ENCODE measurements at regions not wholly inside any gene's neighbourhood (a gene's known extent, or its start where the extent isn't known, plus 50 kb on each side); places are given as distances from the start of the nearest gene placed in this dataset.
"Not testable (repeated sequence)": the region's sequence is repeated elsewhere in the genome, so short reads cannot be mapped to it uniquely, and the experiment has no call there.

DNA sequence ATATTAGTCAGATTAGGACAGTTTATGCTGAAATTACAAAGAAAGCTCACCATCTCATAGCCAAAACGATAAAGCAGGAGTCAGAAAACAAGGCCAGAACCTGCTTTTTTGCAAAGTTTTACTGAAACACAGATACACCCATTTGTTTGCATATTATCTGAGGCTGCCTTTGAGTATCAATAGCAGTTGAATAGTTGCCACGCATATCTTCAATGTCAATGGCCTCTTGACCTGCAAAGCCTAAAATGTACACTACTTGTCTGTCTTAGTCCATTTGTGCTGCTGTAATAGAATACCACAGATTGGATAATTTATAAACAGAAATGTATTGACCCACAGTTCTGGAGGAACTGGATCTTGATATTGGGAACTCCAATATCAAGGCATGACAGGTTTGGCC lies 94.1 kb upstream of the NT5E start:
- DNase-seq = no peak

DNA sequence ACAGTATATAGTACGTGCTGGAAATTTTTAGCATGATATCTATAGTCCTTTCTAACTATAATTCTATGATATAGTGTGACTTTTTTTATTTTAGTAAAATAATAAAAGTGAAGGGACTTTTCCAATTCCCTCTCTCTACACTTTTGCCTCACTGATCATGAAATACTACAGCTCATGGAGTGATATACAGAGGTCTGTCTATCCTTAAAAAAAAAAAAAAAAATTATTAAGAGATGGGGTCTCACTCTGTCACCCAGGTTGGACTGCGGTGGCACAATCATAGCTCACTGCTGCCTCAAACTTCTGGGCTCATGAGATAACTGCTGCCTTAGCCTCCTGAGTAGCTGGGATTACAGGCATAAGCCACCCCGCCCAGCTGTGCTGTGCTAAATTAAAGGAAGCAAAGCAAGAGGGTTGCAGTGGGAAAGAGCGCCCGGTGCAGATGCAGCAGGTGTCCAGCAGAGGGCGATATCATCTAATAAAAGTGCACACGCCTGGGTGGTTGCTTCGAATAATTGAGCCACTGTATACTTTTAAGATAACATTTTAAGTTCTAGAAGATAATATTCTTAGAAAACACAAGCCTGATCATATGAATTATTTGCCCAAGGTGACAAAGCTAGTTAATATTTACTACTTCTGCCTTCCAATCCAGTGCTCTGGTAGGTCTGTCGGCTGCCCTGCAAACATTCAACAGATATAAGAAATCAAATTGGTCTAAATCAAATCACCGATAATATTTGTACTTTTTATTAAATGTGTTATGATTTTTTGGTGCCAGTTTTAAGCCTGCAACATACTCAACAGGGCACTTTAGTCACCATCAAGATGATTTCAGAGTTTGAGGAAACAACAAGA lies 94.9 kb upstream of the NT5E start:
- peak; percentile 8 to 52 for DNase-seq

- no peak for DNase-seq
These were observed 96.9 kb upstream of the NT5E start for GRCh38 chr6:85353012-85353411.

- DNase-seq = no peak
These were observed 101.2 kb upstream of the NT5E start for GRCh38 chr6:85348643-85349042.

DNA sequence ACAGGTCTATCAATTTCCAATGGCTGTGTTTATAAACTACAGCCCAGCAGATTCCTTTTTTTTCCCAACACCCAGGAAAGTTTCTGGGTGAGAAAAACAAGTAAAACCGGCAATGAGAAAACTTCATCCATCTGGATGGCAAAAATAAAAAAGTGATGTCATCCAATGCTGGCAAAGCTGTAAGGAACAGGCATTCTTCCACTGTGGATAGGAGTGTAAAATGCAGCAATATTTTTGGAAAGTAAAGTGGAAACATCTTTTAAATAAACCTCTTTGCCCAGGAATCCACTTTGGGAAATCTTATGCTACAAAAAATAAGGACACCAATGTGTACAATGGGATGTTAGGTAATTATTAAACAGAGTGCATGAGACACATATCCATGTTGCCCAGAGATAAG lies 102.1 kb upstream of the NT5E start:
- DNase-seq = no peak

DNA sequence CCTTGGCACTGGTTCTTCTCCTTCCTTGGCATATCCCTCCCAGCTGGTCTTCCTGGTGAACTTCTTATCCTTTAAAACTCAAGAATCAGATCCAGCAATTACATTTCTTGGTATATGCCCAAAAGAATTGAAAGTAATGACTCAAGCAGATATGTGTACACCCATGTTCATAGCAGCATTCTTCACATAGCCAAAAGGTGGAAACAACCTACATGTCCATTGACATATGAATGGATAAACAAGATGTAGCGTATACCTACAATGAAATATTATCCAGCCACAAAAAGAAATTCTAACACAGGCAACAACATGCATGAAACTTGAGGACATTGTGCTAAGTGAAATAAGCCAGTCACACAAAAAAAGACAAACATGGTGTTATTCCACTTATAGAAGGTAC lies 103.7 kb upstream of the NT5E start:
- no peak for DNase-seq

- no peak for DNase-seq
These were observed 104.9 kb upstream of the NT5E start for GRCh38 chr6:85344996-85345395.

- no peak for DNase-seq
These were observed 106.5 kb upstream of the NT5E start for GRCh38 chr6:85343428-85343827.

DNA sequence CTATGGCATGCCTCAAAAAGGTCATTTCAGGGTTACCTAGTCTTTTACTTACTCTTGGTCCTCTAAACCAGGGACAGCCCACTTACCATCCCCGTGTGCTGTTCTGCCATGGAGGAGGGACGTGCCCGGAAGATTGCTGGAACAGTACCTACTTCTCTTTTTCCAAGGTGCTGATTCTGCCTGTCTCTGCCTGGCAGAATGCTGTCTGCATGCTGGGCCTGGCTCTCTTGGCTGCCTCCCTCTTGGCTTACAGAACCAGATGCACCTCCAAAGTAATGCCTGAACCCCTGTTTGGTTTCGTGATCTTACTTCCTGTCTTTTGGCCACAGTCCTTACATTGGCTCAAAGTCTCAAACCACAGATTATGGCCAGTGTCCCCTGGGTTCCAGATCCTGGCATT lies 120.7 kb upstream of the NT5E start:
- no peak for DNase-seq

DNA sequence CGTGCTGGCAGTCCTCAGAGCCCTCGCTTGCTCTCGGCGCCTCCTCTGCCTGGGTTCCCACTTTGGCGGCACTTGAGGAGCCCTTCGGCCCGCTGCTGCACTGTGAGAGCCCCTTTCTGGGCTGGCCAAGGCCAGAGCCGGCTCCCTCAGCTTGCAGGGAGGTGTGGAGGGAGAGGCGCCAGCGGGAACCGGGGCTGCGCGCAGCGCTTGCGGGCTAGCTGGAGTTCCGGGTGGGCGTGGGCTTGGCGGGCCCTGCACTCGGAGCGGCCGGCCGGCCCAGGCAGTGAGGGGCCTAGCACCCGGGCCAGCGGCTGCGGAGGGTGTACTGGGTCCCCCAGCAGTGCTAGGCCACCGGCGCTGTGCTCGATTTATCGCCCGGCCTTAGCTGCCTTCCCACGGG lies 124.1 kb upstream of the NT5E start:
- not testable (repeated sequence) for DNase-seq

DNA sequence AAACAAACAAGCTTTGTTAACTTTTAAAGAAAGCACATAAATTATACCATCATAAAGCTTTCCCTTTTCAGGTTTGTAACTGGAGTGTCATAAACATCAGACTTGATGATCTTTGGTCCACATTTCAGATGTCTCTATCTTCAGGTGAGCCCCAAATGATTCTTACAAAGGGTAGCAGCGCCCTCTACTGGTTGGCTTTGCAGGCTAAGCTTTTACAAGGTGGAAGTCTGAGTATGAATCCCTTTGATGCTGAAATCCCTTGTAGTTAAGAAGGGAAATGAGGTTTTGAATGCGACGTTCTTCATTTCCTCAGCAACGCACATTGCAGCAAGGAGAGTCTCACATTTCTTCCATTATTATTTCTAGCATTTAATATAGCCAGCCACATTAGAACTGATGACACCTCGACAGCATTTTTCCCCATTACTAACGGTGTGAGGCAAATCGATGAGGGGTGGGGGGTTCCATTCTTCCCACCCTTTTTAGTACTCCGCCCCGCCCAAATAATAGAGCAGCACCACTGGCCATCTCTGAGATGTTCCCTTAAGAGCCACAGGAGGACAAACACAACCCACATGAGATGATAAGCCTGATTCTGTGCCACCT lies 126.3 kb upstream of the NT5E start:
- peak in 1 of 2 donors; percentile 14 for DNase-seq

- no peak for DNase-seq
These were observed 127.3 kb upstream of the NT5E start for GRCh38 chr6:85322446-85323105.

DNA sequence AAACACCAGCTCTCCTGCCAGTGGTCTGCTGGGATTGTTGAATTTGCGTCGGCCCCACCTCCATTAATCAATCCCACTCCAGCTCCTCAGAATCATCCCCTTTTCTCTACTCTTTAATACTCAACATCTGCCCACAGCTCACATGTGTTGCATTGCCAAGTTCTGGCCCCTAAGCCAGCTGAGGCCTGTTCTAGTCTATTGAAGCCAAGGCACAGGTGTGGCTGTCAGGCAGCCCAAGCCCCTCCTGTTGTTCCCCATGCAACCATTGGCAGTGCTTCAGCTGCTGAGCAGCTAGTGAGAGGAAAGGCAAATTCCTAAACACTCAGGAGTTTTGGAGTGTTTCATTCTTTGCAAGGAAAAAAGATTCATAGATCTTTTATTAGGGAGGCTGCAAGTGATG lies 128.0 kb upstream of the NT5E start:
- no peak for DNase-seq

DNA sequence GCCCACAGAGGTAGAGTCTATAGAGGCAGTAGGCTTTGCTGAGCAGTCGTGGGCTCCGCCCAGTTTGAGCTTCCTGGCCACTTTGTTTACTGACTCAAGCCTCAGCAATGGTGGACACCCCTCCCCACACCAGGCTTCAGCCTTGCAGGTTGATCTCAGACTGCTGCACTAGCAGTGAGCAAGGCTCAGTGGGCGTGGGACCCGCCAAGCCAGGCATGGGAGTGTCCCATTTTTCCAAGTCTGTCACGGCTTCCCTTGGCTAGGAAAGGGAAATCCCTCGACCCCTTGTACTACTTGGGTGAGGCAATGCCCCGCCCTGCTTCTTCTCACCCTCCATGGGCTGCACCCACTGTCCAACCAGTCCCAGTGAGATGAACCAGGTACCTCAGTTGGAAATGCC lies 135.3 kb upstream of the NT5E start:
- no peak for DNase-seq

DNA sequence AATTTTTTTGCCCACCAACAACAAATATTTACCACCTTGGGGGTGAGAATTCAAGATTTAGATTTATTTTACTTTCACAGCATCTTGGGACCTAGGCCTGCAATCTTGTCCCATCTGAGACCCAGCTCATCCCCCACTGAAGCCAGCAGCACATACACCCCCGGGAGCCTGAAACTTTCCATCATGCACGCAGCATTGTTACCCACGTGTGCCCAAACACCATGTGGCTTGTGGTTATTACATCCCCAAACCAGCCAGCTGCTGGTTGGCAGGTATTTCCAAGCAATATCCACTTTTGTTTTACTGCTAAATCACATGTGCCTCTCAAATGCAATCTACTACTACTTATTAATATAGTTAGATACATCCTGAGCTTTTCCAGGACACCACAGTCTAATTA lies 149.3 kb upstream of the NT5E start:
- no peak for DNase-seq

GRCh38 chr6:85298553-85298952 lies 151.3 kb upstream of the NT5E start:
- no peak for DNase-seq

DNA sequence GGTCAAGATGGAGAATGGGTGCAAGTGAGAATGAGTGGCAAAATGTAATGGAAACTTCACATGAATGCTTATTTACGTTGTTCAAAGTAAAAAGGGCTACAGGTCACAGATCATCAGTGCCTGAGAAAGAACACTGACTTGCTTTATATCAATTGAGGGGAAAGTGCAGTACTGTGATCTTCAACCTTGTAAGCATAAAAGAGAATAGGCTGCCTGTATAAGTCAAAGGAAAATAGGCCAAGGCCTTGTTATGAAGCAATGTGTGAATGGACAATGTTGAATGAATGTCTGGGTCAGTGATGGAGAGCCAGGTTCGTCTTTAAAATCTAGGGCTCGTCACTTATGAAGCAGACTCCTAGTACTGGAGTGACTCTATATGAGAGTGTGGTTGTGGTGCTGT lies 158.6 kb upstream of the NT5E start:
- DNase-seq = no peak

DNA sequence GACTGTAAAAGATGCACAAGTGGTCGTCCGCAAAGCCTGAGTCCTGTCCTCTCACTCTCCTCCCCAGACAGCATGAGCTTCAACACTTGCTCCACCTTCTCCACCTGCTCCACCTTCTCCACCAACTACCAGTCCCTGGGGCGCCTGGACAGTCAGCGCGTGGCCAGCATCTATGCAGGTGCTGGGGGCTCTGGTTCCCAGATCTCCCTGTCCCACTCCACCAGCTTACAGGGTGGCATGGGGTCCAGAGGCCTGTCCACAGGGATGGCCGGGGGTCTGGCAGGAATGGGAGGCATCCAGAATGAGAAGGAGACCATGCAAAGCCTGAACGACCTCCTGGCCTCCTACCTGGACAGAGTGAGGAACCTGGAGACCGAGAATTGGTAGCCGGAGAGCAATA lies 162.2 kb upstream of the NT5E start:
- no peak for DNase-seq

DNA sequence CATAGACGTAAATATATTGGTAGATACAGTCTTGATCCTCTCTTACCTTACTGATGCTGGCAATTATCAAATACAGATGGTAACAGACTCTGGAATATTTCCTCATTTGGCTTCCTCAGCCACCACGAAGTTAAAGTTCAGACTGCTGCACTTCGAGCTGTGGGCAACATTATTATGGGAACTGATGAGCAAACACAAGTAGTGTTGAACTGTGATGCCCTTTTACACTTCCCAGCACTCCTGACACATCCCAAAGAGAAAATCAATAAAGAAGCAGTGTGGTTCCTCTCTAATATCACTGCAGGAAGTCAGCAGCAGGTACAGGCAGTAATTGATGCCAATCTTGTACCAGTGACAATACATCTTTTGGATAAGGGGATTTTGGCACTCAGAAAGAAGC lies 162.7 kb upstream of the NT5E start:
- DNase-seq = no peak

DNA sequence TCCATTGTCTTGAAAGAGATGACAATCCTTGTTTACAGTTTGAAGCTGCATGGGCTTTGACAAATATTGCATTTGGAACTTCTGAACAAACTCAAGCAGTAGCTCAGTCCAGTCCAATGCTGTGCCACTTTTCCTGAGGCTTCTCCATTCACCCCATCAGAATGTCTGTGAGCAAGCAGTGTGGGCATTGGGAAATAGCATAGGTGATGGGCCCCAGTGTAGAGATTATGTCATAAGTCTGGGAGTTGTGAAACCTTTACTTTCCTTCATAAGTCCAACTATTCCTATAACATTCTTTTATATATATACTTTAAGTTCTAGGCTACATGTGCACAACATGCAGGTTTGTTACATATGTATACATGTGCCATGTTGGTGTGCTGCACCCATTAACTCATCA lies 163.4 kb upstream of the NT5E start:
- not testable (repeated sequence) for DNase-seq

GRCh38 chr6:85285934-85286333 lies 163.9 kb upstream of the NT5E start:
- DNase-seq = no peak

DNA sequence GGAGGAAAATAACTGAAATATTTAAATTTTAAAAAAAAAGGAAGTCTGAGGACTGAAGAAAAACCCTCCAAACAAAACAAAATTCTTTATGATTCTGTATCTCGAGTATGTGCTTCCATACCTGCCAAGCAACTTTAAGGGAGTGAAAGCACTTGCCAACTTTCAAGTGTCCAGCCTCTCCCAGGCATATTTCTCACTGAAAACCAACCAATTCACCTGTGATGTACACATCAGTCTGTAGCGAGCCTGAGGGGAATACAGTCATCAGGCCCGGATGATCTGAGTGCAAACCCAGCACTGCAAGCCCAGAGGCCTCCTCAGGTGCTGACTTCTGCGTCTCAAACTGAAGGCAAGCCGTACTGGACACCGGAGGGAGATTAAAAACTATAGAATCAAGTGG lies 164.8 kb upstream of the NT5E start:
- no peak for DNase-seq

DNA sequence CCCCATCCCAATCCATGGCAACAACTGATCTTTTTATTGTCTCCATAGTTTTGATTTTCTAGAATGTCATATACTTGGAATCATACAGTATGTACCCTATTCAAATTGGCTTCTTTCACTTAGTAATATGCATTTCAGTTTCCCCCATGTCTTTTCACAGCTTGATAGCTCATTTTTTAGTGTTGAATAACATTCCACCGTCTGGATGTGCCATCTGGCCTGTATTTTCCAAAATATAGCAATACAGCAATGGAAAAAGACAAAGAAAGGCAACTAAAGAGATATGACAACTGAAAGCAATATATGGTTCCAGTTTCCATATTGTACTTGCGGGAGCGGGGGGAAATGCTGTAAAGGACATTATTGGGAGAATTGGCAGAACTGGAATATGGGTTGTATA lies 166.4 kb upstream of the NT5E start:
- DNase-seq = no peak

GRCh38 chr6:85278466-85279035 lies 171.3 kb upstream of the NT5E start:
- DNase-seq = no peak

Data from bone marrow (tissue), 2 donors.